Prostate gland (tissue), 2 donors: ENCODE measurements at regions not wholly inside any gene's neighbourhood (a gene's known extent, or its start where the extent isn't known, plus 50 kb on each side); places are given as distances from the start of the nearest gene placed in this dataset.

Source experiments
- CTCF ChIP-seq, 4 experiments: fragments of 200-600 bp in 2 of 4; fragments of 450-650 bp in 2 of 4; sonication (generic) in 2 of 4; IDR thresholded peaks; 1 replicate in 3 of 4; 2 replicates in 1 of 4; pipeline ENCODE4 v1.5.1; 2016 to 2019; ENCODE audit warnings: antibody characterized with exemption in 4 of 4, mild to moderate bottlenecking in 2 of 4, moderate library complexity in 2 of 4
- POLR2AphosphoS5 ChIP-seq: sonication (generic); formaldehyde crosslinking; IDR thresholded peaks from one replicate; pipeline ENCODE4 v1.6.1; 2017; ENCODE audit warnings: antibody characterized with exemption

- TF ChIP-seq CTCF (IDR thresholded peaks at IDR 0.05) (no peak), POLR2AphosphoS5 (no peak)
Observed at GRCh38 chr18:71212222-71212621, 923.4 kb downstream of the SOCS6 start.
